Erythroblast (primary cell): ENCODE measurements at regions not wholly inside any gene's neighbourhood (a gene's known extent, or its start where the extent isn't known, plus 50 kb on each side); places are given as distances from the start of the nearest gene placed in this dataset.

Source experiments
- GATA1 ChIP-seq: IDR thresholded peaks from 2 replicates; pipeline ENCODE4 v1.6.1; 2011; ENCODE audit warnings: low read depth, mild to moderate bottlenecking, control low read depth, low read length, moderate library complexity
- POLR2A ChIP-seq: IDR thresholded peaks from 2 replicates; pipeline ENCODE4 v1.6.1; 2011; ENCODE audit warnings: mild to moderate bottlenecking, low read length

- no peak for TF ChIP-seq POLR2A
- no peak for TF ChIP-seq GATA1
Observed at GRCh38 chr5:74550927-74551326, 89.6 kb downstream of the ENC1 start.
